Psoas muscle (tissue), 7 donors: ENCODE measurements at regions not wholly inside any gene's neighbourhood (a gene's known extent, or its start where the extent isn't known, plus 50 kb on each side); places are given as distances from the start of the nearest gene placed in this dataset.

Experiments
- ATAC-seq, 4 donors: fragments of 200-7000 bp; cut with Tn5 transposase; one replicate each; pipeline ENCODE4 v1.9.1; 2020; ENCODE audit warnings: moderate library complexity in 3 of 4, mild to moderate bottlenecking in 2 of 4
- DNase-seq, 2 donors: peaks; one replicate each; pipeline ENCODE4 v3.0.0-alpha.2; 2020
- H3K27ac ChIP-seq: fragments of 200-600 bp; one replicate; pipeline ENCODE4 v1.8.0; 2022
- H3K27me3 ChIP-seq, 3 donors: fragments of 200-600 bp in 1 of 3; one replicate each; pipeline versions ENCODE4 v1.6.1 to v1.8.0; 2013 to 2022; ENCODE audit warnings: low read length in 2 of 3, mild to moderate bottlenecking in 2 of 3, moderate library complexity in 1 of 3; ENCODE audit not compliant: insufficient read depth in 3 of 3
- H3K36me3 ChIP-seq, 2 donors: fragments of 200-600 bp in 1 of 2; one replicate each; pipeline versions ENCODE4 v1.6.1 to v1.8.0; 2013 to 2022; ENCODE audit warnings: low read depth in 1 of 2, mild to moderate bottlenecking in 1 of 2, moderate library complexity in 1 of 2; ENCODE audit not compliant: insufficient read depth in 1 of 2
- H3K4me1 ChIP-seq: fragments of 200-600 bp; one replicate; pipeline ENCODE4 v1.8.0; 2022
- H3K4me3 ChIP-seq: fragments of 200-600 bp; one replicate; pipeline ENCODE4 v1.8.0; 2022; ENCODE audit warnings: mild to moderate bottlenecking
- H3K9me3 ChIP-seq: fragments of 200-600 bp; one replicate; pipeline ENCODE4 v1.8.0; 2022
- WGBS, 3 donors: extraction: QIAGEN DNeasy Blood & Tissue Kit; methylation state at CpG; one replicate each; pipeline versions ENCODE4 v1.1.6 to v1.1.7; 2013; 5-methylcytosine and 5-hydroxymethylcytosine counted together
- intact Hi-C, 2 donors: fragments of 100-400 bp; cut with DNase I; formaldehyde crosslinking; loops; one replicate each; pipeline versions ENCODE4 v1.11.0 to v1.14.2; 2022
- TF ChIP-seq, protein P1 (sequence below): fragments of 200-600 bp; IDR thresholded peaks from one replicate; pipeline ENCODE4 v1.8.0; 2022; ENCODE audit warnings: antibody characterized with exemption
- donor health status: healthy with polysubstance abuse.
- donor health status: DM: no; HTN: no; CAD: no; lungs with moderate emphysema.
- donor health status: Bipolar disorder and iron deficiency.
- donor health status: healthy.
- donor health status: DM: yes; HTN: yes; CAD: no.
- donor health status: DM: no; HTN: no; CAD: no.
- donor health status: DM: yes; HTN: yes; CAD: no.

DNA sequence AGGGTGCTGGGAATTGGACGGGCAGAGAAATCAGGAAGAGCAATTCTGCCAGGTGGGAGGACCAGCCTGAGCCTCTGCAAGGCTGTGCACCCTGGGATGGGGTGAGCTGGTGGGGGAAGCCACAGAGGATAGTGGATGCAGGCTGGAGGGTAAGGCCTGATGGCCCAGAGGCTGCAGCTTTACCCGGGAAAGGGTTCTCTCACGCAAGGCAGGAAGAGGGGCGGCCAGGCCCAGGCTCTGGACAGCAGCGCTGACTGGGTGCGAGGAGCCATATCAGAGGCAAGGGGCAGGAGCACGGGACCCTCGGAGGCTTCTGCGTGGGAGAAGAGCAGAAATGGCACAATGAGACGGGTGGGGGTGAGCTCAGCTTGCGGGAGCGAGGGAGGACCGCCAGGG, 104.6 kb downstream of the SOX1 start:
- TF ChIP-seq, protein P1, sequence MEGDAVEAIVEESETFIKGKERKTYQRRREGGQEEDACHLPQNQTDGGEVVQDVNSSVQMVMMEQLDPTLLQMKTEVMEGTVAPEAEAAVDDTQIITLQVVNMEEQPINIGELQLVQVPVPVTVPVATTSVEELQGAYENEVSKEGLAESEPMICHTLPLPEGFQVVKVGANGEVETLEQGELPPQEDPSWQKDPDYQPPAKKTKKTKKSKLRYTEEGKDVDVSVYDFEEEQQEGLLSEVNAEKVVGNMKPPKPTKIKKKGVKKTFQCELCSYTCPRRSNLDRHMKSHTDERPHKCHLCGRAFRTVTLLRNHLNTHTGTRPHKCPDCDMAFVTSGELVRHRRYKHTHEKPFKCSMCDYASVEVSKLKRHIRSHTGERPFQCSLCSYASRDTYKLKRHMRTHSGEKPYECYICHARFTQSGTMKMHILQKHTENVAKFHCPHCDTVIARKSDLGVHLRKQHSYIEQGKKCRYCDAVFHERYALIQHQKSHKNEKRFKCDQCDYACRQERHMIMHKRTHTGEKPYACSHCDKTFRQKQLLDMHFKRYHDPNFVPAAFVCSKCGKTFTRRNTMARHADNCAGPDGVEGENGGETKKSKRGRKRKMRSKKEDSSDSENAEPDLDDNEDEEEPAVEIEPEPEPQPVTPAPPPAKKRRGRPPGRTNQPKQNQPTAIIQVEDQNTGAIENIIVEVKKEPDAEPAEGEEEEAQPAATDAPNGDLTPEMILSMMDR, result no peak
- H3K27me3 ChIP-seq, result peaks cover 0 to 5% (median under 1%) of the 10 kb centered on the region in 3 donors
- no peak overlapping the region for H3K27ac ChIP-seq
- intact Hi-C loops, result no loop called here
- no peak overlapping the region for H3K4me3 ChIP-seq
- DNase-seq (no peak), ATAC-seq (no peak)
- peaks cover 3% of the 10 kb centered on the region for H3K9me3 ChIP-seq
- 85 to 87% (median 87%) methylated on average over 13 of the region's 13 CpGs for WGBS, 3 donors
- no peaks in the 10 kb centered on the region for H3K4me1 ChIP-seq
- no peaks in the 10 kb centered on the region for H3K36me3 ChIP-seq

DNA sequence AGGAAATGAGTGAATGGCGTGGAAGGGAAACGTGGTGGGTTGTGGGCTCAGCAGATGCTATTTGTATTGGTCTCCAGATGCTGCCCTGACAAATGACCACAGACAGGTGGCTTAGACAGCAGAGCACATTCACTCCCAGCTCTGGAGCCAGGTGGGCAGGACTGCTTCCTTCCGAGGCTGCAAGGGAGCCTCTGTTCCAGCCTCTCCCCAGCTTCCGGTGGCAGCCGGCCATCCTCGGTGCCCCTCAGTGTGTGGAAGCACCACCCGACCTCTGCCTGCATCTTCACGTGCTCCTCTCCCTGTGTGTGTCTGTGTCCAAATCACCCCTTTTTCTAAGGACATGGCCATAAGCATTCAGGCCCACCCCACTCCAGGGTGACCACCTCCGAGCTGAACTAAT, 105.1 kb downstream of the SOX1 start:
- 49 to 61% (median 55%) methylated on average over 9 of the region's 9 CpGs for WGBS, 3 donors
- intact Hi-C loops, result no loop called here
- ATAC-seq (no peak), DNase-seq (no peak)
- no peak overlapping the region for H3K4me3 ChIP-seq
- peaks cover 0 to 5% (median 0%) of the 10 kb centered on the region in 3 donors for H3K27me3 ChIP-seq
- no peaks in the 10 kb centered on the region for H3K4me1 ChIP-seq
- no peak overlapping the region for H3K27ac ChIP-seq
- H3K9me3 ChIP-seq, result peaks cover 3% of the 10 kb centered on the region
- TF ChIP-seq, protein P1, result no peak
- H3K36me3 ChIP-seq, result no peaks in the 10 kb centered on the region

DNA sequence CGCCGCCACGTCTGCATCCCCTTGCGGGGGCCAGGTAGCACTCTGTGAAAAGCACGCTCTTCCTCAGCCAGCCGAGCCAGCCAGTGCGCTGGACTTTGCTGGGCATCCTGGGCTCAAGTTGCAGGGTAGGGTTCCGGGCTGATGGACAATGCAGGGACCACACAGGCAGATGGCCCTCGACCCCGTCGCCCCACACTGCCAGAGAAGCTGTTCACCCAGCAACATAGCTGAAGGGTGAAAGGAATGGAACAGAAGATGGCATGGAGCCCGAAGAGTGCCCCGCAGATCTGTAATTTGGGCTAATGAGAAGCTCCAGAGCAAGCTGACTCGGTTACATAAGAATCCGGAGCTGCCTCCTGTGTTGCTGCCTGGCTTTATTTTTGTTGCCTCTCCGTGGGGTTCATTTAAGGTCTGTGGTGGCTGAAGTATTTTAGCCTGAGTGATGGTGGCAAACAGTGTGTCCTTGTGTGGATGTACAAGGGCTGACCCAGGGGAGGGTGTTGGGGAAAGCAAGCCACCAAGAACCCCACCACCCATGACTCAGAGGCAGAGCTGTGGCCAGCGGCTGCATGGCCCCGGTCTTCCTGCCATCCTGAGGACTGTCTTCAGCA, 105.8 kb downstream of the SOX1 start:
- H3K36me3 ChIP-seq, result no peaks in the 10 kb centered on the region
- no peak overlapping the region for H3K4me3 ChIP-seq
- TF ChIP-seq, protein P1, result no peak
- no peak for ATAC-seq
- whole genome bisulfite sequencing, 3 donors, result 73 to 83% (median 78%) methylated on average over 18 of the region's 18 CpGs
- H3K27ac ChIP-seq, result no peak overlapping the region
- H3K27me3 ChIP-seq, result peaks cover 0 to 5% (median 0%) of the 10 kb centered on the region in 3 donors
- no peak for DNase-seq
- intact Hi-C loops, result no loop called here
- no peaks in the 10 kb centered on the region for H3K4me1 ChIP-seq
- H3K9me3 ChIP-seq, result peaks cover 3% of the 10 kb centered on the region

DNA sequence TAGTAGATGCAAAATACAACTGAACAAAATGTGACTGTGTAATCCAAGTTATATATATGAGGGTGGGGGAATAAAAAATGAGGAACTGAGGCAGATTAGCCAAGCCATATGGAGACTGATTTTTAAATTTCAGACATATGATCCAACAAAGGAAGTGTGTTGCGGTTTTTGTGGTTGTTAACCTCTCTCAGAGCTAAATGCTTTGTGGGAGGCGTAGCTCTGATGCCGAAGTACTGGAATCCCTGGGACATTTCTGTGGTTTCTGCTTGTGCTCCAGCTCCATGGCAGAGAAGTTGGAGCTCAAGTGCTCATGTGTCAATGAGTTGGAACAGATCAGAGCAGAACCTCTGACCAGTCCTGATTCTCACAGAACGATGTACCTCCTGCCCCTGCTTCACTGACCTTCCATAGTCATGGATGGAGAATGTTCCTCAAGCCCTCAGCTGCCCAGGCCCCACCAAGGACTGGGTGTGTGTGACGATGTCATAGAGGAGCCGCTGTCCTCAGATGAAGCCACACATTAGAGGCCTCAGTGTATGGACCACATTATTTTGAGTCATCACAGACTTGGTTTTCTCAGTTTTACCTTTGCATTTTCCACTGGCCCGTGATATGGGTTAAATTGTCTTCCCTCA, 107.6 kb downstream of the SOX1 start:
- H3K4me1 ChIP-seq, result no peaks in the 10 kb centered on the region
- DNase-seq, result no peak
- intact Hi-C loops, result no loop called here
- H3K27ac ChIP-seq, result no peak overlapping the region
- ATAC-seq, result no peak
- peaks cover 3% of the 10 kb centered on the region for H3K9me3 ChIP-seq
- WGBS, 3 donors, result 90 to 92% (median 92%) methylated on average over 7 of the region's 7 CpGs
- TF ChIP-seq, protein P1, result no peak
- H3K27me3 ChIP-seq, result peaks cover 0 to 5% (median 0%) of the 10 kb centered on the region in 3 donors
- H3K4me3 ChIP-seq, result no peak overlapping the region
- no peaks in the 10 kb centered on the region for H3K36me3 ChIP-seq
